PC-9 (cell line): ENCODE measurements at regions not wholly inside any gene's neighbourhood (a gene's known extent, or its start where the extent isn't known, plus 50 kb on each side); places are given as distances from the start of the nearest gene placed in this dataset.

ENCODE experiments used
- CTCF ChIP-seq: fragments of 200-600 bp; sonication (generic); conservative IDR thresholded peaks from 2 replicates; pipeline ENCODE4 v1.6.1; 2017; ENCODE audit warnings: mixed run types, antibody characterized with exemption, mild to moderate bottlenecking, moderate library complexity
- EZH2 ChIP-seq: fragments of 200-600 bp; sonication (generic); IDR thresholded peaks from 2 replicates; pipeline ENCODE4 v1.8.0; 2017; ENCODE audit warnings: antibody characterized with exemption, low read depth

GRCh38 chr12:18953505-18953904 is 176.0 kb upstream of the PLEKHA5 start:
- TF ChIP-seq CTCF (no peak), EZH2 (no peak)
